ENCODE measurements at regions not wholly inside any gene's neighbourhood (a gene's known extent, or its start where the extent isn't known, plus 50 kb on each side); places are given as distances from the start of the nearest gene placed in this dataset.

GRCh38 chr2:150581717-150582472 lies 94.4 kb upstream of the RND3 start:
- H3K36me3 ChIP-seq = no peaks in the 10 kb centered on the region
- WGBS = 64% methylated on average over 5 of the region's 5 CpGs
- no peaks in the 10 kb centered on the region for H3K4me1 ChIP-seq (replicated peaks)
- H3K9me3 ChIP-seq = no peaks in the 10 kb centered on the region
- H3K27me3 ChIP-seq (replicated peaks; ENCODE audit: insufficient read depth) = no peaks in the 10 kb centered on the region
- H3K27ac ChIP-seq = no peak overlapping the region
- DNase-seq (ENCODE audit: low spot score) = no peak
- intact Hi-C loops (cut with DNase I) = no loop called here
- H3K4me3 ChIP-seq = no peak overlapping the region
- TF ChIP-seq POLR2AphosphoS5 (IDR thresholded peaks at IDR 0.05) = no peak
- TF ChIP-seq POLR2A (IDR thresholded peaks at IDR 0.05) = no peak
- TF ChIP-seq CTCF (IDR thresholded peaks at IDR 0.05) = no peak

GRCh38 chr2:150578481-150578880 lies 91.0 kb upstream of the RND3 start:
- DNase-seq (ENCODE audit: low spot score) = no peak
- H3K27ac ChIP-seq = no peak overlapping the region
- TF ChIP-seq POLR2A (IDR thresholded peaks at IDR 0.05) = no peak
- no peak for TF ChIP-seq POLR2AphosphoS5 (IDR thresholded peaks at IDR 0.05)
- no peak for TF ChIP-seq CTCF (IDR thresholded peaks at IDR 0.05)
- intact Hi-C loops (cut with DNase I) = no loop called here
- no peaks in the 10 kb centered on the region for H3K4me1 ChIP-seq (replicated peaks)
- no peak overlapping the region for H3K4me3 ChIP-seq
- no peaks in the 10 kb centered on the region for H3K36me3 ChIP-seq
- no peaks in the 10 kb centered on the region for H3K9me3 ChIP-seq
- H3K27me3 ChIP-seq (replicated peaks; ENCODE audit: insufficient read depth) = no peaks in the 10 kb centered on the region
- WGBS = 94% methylated on average over 2 of the region's 2 CpGs

GRCh38 chr2:150575861-150576260 lies 88.4 kb upstream of the RND3 start:
- intact Hi-C loops (cut with DNase I) = no loop called here
- H3K9me3 ChIP-seq = no peaks in the 10 kb centered on the region
- TF ChIP-seq POLR2AphosphoS5 (IDR thresholded peaks at IDR 0.05) = no peak
- TF ChIP-seq POLR2A (IDR thresholded peaks at IDR 0.05) = no peak
- no peak for TF ChIP-seq CTCF (IDR thresholded peaks at IDR 0.05)
- no peak for DNase-seq (ENCODE audit: low spot score)
- H3K36me3 ChIP-seq = no peaks in the 10 kb centered on the region
- H3K27ac ChIP-seq = no peak overlapping the region
- H3K4me3 ChIP-seq = no peak overlapping the region
- 85% methylated on average over 1 of the region's 1 CpG for WGBS
- no peaks in the 10 kb centered on the region for H3K27me3 ChIP-seq (replicated peaks; ENCODE audit: insufficient read depth)
- no peaks in the 10 kb centered on the region for H3K4me1 ChIP-seq (replicated peaks)

- DNase-seq (ENCODE audit: low spot score) = no peak
- Histone ChIP-seq H3K27ac (no peak overlapping the region), H3K27me3 (replicated peaks; ENCODE audit: insufficient read depth) (no peaks in the 10 kb centered on the region), H3K9me3 (no peaks in the 10 kb centered on the region), H3K4me1 (replicated peaks) (no peaks in the 10 kb centered on the region), H3K36me3 (no peaks in the 10 kb centered on the region), H3K4me3 (no peak overlapping the region)
- TF ChIP-seq POLR2A (IDR thresholded peaks at IDR 0.05) (no peak), POLR2AphosphoS5 (IDR thresholded peaks at IDR 0.05) (no peak), CTCF (IDR thresholded peaks at IDR 0.05) (no peak)
- intact Hi-C loops (cut with DNase I) = no loop called here
Observed at GRCh38 chr2:150572961-150573395, 85.5 kb upstream of the RND3 start.

GRCh38 chr2:150572194-150572766 lies 84.8 kb upstream of the RND3 start:
- H3K27ac ChIP-seq = no peak overlapping the region
- no peaks in the 10 kb centered on the region for H3K9me3 ChIP-seq
- H3K36me3 ChIP-seq = no peaks in the 10 kb centered on the region
- H3K4me3 ChIP-seq = no peak overlapping the region
- H3K4me1 ChIP-seq (replicated peaks) = no peaks in the 10 kb centered on the region
- intact Hi-C loops (cut with DNase I) = no loop called here
- WGBS = 93% methylated on average over 6 of the region's 6 CpGs
- no peak for TF ChIP-seq POLR2AphosphoS5 (IDR thresholded peaks at IDR 0.05)
- TF ChIP-seq POLR2A (IDR thresholded peaks at IDR 0.05) = no peak
- no peak for TF ChIP-seq CTCF (IDR thresholded peaks at IDR 0.05)
- no peak for DNase-seq (ENCODE audit: low spot score)
- no peaks in the 10 kb centered on the region for H3K27me3 ChIP-seq (replicated peaks; ENCODE audit: insufficient read depth)

Data from prostate gland (tissue), 2 donors.